Prostate gland (tissue), 2 donors: ENCODE measurements at regions not wholly inside any gene's neighbourhood (a gene's known extent, or its start where the extent isn't known, plus 50 kb on each side); places are given as distances from the start of the nearest gene placed in this dataset.

ENCODE experiments used
- DNase-seq: peaks from one replicate; pipeline ENCODE4 v3.0.0-alpha.2; 2019; ENCODE audit warnings: low spot score
- H3K27ac ChIP-seq, 2 donors: fragments of 200-600 bp; sonication (generic); 2 replicates each; pipeline ENCODE4 v1.5.1; 2017 to 2019
- H3K27me3 ChIP-seq: fragments of 200-600 bp; sonication (generic); replicated peaks from 2 replicates; pipeline ENCODE4 v1.5.1; 2019; ENCODE audit not compliant: insufficient read depth
- H3K36me3 ChIP-seq, 2 donors: fragments of 200-600 bp; sonication (generic); 1 replicate in 1 of 2; 2 replicates in 1 of 2; pipeline versions ENCODE4 v1.5.1 to v1.8.1; 2017 to 2019
- H3K4me1 ChIP-seq: fragments of 200-600 bp; sonication (generic); replicated peaks from 2 replicates; pipeline ENCODE4 v1.5.1; 2019
- H3K4me3 ChIP-seq, 2 donors: fragments of 200-600 bp; sonication (generic); 2 replicates each; pipeline ENCODE4 v1.5.1; 2017 to 2019
- H3K9me3 ChIP-seq: fragments of 200-600 bp; sonication (generic); 2 replicates; pipeline ENCODE4 v1.5.1; 2017
- CTCF ChIP-seq, 4 experiments: fragments of 200-600 bp in 2 of 4; fragments of 450-650 bp in 2 of 4; sonication (generic) in 2 of 4; IDR thresholded peaks; 1 replicate in 3 of 4; 2 replicates in 1 of 4; pipeline ENCODE4 v1.5.1; 2016 to 2019; ENCODE audit warnings: antibody characterized with exemption in 4 of 4, mild to moderate bottlenecking in 2 of 4, moderate library complexity in 2 of 4
- POLR2A ChIP-seq: fragments of 450-650 bp; IDR thresholded peaks from one replicate; pipeline ENCODE4 v1.6.1; 2016; ENCODE audit warnings: antibody characterized with exemption, mild to moderate bottlenecking
- POLR2AphosphoS5 ChIP-seq: sonication (generic); formaldehyde crosslinking; IDR thresholded peaks from one replicate; pipeline ENCODE4 v1.6.1; 2017; ENCODE audit warnings: antibody characterized with exemption
- WGBS: methylation state at CpG from one replicate; pipeline ENCODE4 v1.1.5; 2018; 5-methylcytosine and 5-hydroxymethylcytosine counted together
- intact Hi-C: fragments of 100-400 bp; cut with DNase I; formaldehyde crosslinking; loops from one replicate; pipeline ENCODE4 v1.14.2; 2022

- Histone ChIP-seq H3K27me3 (no peaks in the 10 kb centered on the region), H3K36me3 (no peaks in the 10 kb centered on the region), H3K9me3 (no peaks in the 10 kb centered on the region), H3K27ac (no peak overlapping the region), H3K4me3 (no peak overlapping the region), H3K4me1 (no peaks in the 10 kb centered on the region)
- intact Hi-C loops, result no loop called here
- TF ChIP-seq CTCF (IDR thresholded peaks at IDR 0.05), result no peak
- no peak for TF ChIP-seq POLR2A
- TF ChIP-seq POLR2AphosphoS5, result no peak
- no peak for DNase-seq
These were observed 223.0 kb upstream of the P2RY1 start for GRCh38 chr3:152611905-152612304.

GRCh38 chr3:152613851-152614250, 221.1 kb upstream of the P2RY1 start:
- WGBS, result 46% methylated on average over 2 of the region's 2 CpGs
- Histone ChIP-seq H3K36me3 (no peaks in the 10 kb centered on the region), H3K4me3 (no peak overlapping the region), H3K27me3 (no peaks in the 10 kb centered on the region), H3K27ac (no peak overlapping the region), H3K9me3 (no peaks in the 10 kb centered on the region), H3K4me1 (no peaks in the 10 kb centered on the region)
- intact Hi-C loops, result no loop called here
- TF ChIP-seq POLR2A (no peak), CTCF (IDR thresholded peaks at IDR 0.05) (no peak), POLR2AphosphoS5 (no peak)
- DNase-seq, result no peak

- no peaks in the 10 kb centered on the region for H3K36me3 ChIP-seq
- TF ChIP-seq POLR2AphosphoS5, result no peak
- no peak for TF ChIP-seq CTCF (IDR thresholded peaks at IDR 0.05)
- no peak for TF ChIP-seq POLR2A
- no peak overlapping the region for H3K27ac ChIP-seq
- no peaks in the 10 kb centered on the region for H3K4me1 ChIP-seq
- no peak for DNase-seq
- no peaks in the 10 kb centered on the region for H3K27me3 ChIP-seq
- intact Hi-C loops, result no loop called here
- WGBS, result 83% methylated on average over 10 of the region's 10 CpGs
- H3K9me3 ChIP-seq, result no peaks in the 10 kb centered on the region
- H3K4me3 ChIP-seq, result no peak overlapping the region
These were observed 219.2 kb upstream of the P2RY1 start for GRCh38 chr3:152615681-152616080.

- Histone ChIP-seq H3K4me1 (no peaks in the 10 kb centered on the region), H3K27me3 (no peaks in the 10 kb centered on the region), H3K36me3 (no peaks in the 10 kb centered on the region), H3K4me3 (no peak overlapping the region), H3K9me3 (no peaks in the 10 kb centered on the region), H3K27ac (no peak overlapping the region)
- no peak for TF ChIP-seq CTCF (IDR thresholded peaks at IDR 0.05)
- TF ChIP-seq POLR2AphosphoS5, result no peak
- no peak for TF ChIP-seq POLR2A
- intact Hi-C loops, result no loop called here
- no peak for DNase-seq
These were observed 217.3 kb upstream of the P2RY1 start for GRCh38 chr3:152617609-152618008.

GRCh38 chr3:152618529-152618928, 216.4 kb upstream of the P2RY1 start:
- H3K4me3 ChIP-seq, result no peak overlapping the region
- H3K27me3 ChIP-seq, result no peaks in the 10 kb centered on the region
- no peaks in the 10 kb centered on the region for H3K36me3 ChIP-seq
- TF ChIP-seq POLR2AphosphoS5, result no peak
- no peak for TF ChIP-seq POLR2A
- no peak for TF ChIP-seq CTCF (IDR thresholded peaks at IDR 0.05)
- H3K4me1 ChIP-seq, result no peaks in the 10 kb centered on the region
- no peak overlapping the region for H3K27ac ChIP-seq
- H3K9me3 ChIP-seq, result no peaks in the 10 kb centered on the region
- no peak for DNase-seq
- intact Hi-C loops, result no loop called here
- WGBS, result 96% methylated on average over 1 of the region's 1 CpG
